Testis (tissue), 2 donors: ENCODE measurements at regions not wholly inside any gene's neighbourhood (a gene's known extent, or its start where the extent isn't known, plus 50 kb on each side); places are given as distances from the start of the nearest gene placed in this dataset.

ENCODE experiments used
- DNase-seq: peaks from one replicate; pipeline ENCODE4 v3.0.0-alpha.2; 2019
- H3K27ac ChIP-seq, 2 donors: fragments of 200-600 bp; sonication (generic); one replicate each; pipeline ENCODE4 v1.5.1; 2019
- H3K27me3 ChIP-seq: fragments of 200-600 bp; sonication (generic); one replicate; pipeline ENCODE4 v1.5.1; 2019
- H3K36me3 ChIP-seq: fragments of 200-600 bp; sonication (generic); one replicate; pipeline ENCODE4 v1.5.1; 2017; ENCODE audit warnings: low read depth; ENCODE audit errors: missing control alignments
- H3K4me1 ChIP-seq: fragments of 200-600 bp; sonication (generic); one replicate; pipeline ENCODE4 v1.5.1; 2019
- H3K4me3 ChIP-seq, 2 donors: fragments of 200-600 bp; sonication (generic); one replicate each; pipeline ENCODE4 v1.5.1; 2017 to 2019
- H3K9me3 ChIP-seq: fragments of 200-600 bp; sonication (generic); one replicate; pipeline ENCODE4 v1.5.1; 2017
- POLR2A ChIP-seq: fragments of 450-650 bp; IDR thresholded peaks from one replicate; pipeline ENCODE4 v1.6.1; 2017; ENCODE audit warnings: antibody characterized with exemption, mild to moderate bottlenecking, moderate library complexity
- WGBS, 2 donors: methylation state at CpG; one replicate each; pipeline ENCODE4 v1.1.5; 2018; 5-methylcytosine and 5-hydroxymethylcytosine counted together
- intact Hi-C: fragments of 100-400 bp; cut with DNase I; formaldehyde crosslinking; loops from one replicate; pipeline ENCODE4 v1.15.1; 2023; ENCODE audit warnings: low total_unique reads
- TF ChIP-seq, protein P1 (sequence below), 3 experiments: fragments of 450-650 bp in 2 of 3; fragments of 200-600 bp in 1 of 3; sonication (generic) in 1 of 3; IDR thresholded peaks; one replicate each; pipeline ENCODE4 v1.5.1; 2016 to 2019; ENCODE audit warnings: antibody characterized with exemption in 3 of 3, mild to moderate bottlenecking in 2 of 3, moderate library complexity in 1 of 3

DNA sequence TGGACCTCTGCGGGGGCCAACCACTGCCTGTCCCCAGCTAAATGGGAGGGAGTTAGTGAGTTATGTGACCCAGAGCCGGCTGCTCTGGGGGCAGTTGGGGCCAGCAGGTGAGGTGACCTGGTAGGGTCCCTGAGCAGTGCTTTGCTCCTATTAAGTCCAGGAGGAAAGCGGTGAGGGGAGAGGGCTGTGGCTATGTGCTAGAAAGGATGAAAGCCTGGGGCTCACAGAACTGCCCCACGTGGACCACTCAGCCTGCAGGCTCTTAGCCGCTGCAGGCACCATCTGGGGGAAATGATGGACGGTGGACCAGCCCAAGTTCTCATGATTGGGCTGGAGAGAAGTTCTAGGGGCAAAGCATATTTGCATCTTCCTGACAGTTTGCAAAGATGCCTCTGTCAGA is 67.6 kb upstream of the ZNF536 start:
- 74 to 89% methylated on average over 6 of the region's 6 CpGs for WGBS, 2 donors
- intact Hi-C loops, result no loop called here

DNA sequence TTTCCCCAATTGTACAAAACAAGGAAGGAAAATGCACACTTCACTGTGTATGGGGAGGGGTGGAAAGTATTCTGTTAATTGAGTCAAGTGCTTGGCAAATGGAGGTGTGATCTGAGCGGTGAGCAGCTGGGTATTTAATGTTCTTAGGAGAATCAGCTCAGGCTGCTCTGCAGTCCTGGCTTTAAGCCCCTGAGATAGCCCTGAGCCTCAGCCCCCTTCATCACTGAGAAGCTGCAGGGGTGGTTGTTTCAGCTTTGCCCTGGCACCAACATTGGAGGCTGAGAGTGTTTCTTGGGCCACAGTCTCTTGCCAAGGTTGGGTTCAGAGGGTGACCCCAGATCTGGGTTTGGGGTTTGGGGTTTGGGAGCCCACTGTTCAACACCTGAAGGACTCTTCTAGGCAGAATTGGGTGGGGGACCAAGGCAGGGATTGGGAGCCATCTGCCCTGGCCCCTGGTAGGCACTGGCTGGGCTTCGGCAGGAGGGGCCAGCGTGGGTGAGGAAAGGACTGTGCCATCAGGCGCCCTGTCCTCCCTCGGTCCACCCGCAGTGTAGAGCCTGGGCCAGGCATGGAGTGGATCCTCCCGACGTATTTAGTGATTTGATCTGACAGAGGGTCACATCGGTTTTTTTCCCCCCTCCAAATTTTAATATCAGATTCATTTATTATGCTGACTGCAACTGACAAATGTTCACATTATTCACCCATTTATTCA is 66.7 kb upstream of the ZNF536 start:
- Histone ChIP-seq H3K27me3 (no peaks in the 10 kb centered on the region), H3K9me3 (no peaks in the 10 kb centered on the region), H3K4me3 (no peak overlapping the region), H3K36me3 (no peaks in the 10 kb centered on the region), H3K4me1 (no peaks in the 10 kb centered on the region), H3K27ac (no peak overlapping the region)
- 80 to 91% methylated on average over 9 of the region's 9 CpGs for WGBS, 2 donors
- DNase-seq, result no peak
- TF ChIP-seq, protein P1, sequence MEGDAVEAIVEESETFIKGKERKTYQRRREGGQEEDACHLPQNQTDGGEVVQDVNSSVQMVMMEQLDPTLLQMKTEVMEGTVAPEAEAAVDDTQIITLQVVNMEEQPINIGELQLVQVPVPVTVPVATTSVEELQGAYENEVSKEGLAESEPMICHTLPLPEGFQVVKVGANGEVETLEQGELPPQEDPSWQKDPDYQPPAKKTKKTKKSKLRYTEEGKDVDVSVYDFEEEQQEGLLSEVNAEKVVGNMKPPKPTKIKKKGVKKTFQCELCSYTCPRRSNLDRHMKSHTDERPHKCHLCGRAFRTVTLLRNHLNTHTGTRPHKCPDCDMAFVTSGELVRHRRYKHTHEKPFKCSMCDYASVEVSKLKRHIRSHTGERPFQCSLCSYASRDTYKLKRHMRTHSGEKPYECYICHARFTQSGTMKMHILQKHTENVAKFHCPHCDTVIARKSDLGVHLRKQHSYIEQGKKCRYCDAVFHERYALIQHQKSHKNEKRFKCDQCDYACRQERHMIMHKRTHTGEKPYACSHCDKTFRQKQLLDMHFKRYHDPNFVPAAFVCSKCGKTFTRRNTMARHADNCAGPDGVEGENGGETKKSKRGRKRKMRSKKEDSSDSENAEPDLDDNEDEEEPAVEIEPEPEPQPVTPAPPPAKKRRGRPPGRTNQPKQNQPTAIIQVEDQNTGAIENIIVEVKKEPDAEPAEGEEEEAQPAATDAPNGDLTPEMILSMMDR (IDR thresholded peaks at IDR 0.05), result no peak
- TF ChIP-seq POLR2A, result no peak
- intact Hi-C loops, result no loop called here

More for the DNA sequence above, 67.6 kb upstream of the ZNF536 start:
- no peaks in the 10 kb centered on the region for H3K27me3 ChIP-seq
- H3K36me3 ChIP-seq, result no peaks in the 10 kb centered on the region
- TF ChIP-seq, protein P1 (IDR thresholded peaks at IDR 0.05), result no peak
- no peak for TF ChIP-seq POLR2A
- no peaks in the 10 kb centered on the region for H3K4me1 ChIP-seq
- no peak for DNase-seq
- no peak overlapping the region for H3K27ac ChIP-seq
- H3K9me3 ChIP-seq, result no peaks in the 10 kb centered on the region
- no peak overlapping the region for H3K4me3 ChIP-seq

DNA sequence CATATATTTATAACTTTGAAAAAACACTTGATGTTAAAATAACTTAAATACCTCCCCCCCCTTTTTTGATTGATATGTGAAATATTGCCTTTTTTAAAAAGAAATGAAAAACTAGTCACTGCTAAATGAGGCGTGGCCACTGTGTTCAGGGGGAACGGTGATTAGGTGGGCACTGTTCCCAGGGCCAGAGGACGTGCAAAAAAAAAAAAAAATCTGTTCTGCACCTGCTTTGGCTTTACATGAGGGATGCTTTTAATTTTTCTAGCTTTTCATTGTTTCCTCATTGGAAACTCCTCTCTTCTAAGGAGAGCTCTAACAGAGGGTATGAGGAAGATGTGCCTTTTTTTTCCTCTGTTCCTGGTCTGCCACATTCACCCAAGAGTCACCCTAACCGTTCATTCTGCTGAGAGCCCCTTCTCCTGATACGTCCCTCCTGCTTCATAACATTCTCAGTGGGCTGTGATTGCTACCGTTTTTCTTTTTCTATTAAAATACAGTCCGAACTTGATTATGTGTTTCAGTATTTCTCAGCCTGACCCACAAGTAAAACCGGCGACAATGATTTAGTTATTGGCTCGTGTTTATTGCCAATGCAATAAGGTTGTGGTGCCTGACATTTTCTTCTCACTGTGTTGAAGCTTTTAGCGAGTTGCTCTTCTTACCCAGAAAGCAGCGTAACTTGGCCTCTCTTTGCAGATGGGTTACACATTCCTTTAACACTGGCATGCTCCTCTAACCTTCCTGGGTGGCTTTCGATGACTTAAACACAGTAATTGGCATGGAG is 64.8 kb upstream of the ZNF536 start:
- DNase-seq, result no peak
- H3K36me3 ChIP-seq, result no peaks in the 10 kb centered on the region
- H3K4me1 ChIP-seq, result no peaks in the 10 kb centered on the region
- no peaks in the 10 kb centered on the region for H3K27me3 ChIP-seq
- TF ChIP-seq POLR2A, result no peak
- TF ChIP-seq, protein P1 (IDR thresholded peaks at IDR 0.05), result no peak
- 64 to 73% methylated on average over 13 of the region's 13 CpGs for WGBS, 2 donors
- H3K9me3 ChIP-seq, result no peaks in the 10 kb centered on the region
- intact Hi-C loops, result no loop called here
- H3K4me3 ChIP-seq, result no peak overlapping the region
- no peak overlapping the region for H3K27ac ChIP-seq

DNA sequence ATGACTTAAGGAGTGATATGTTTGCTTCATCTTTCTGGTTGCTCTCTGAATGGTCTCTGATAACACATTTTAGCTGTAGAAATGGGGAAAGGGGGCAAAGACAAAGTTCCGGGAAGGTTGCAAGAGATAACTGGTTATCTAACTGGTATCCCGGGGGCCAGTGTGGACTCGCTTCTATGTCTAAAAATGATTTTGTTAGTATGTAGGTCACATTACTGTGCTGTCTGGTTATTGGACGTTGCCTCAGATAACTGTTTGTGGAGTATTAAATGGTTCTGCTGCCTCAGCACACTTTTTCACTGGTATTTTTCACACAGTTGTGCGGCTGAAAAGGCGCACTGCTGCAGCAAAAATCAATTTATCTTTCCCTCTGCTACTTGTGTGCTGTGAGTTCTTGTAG is 63.0 kb upstream of the ZNF536 start:
- Histone ChIP-seq H3K27ac (no peak overlapping the region), H3K4me1 (no peaks in the 10 kb centered on the region), H3K27me3 (no peaks in the 10 kb centered on the region), H3K9me3 (no peaks in the 10 kb centered on the region), H3K36me3 (no peaks in the 10 kb centered on the region), H3K4me3 (no peak overlapping the region)
- no peak for DNase-seq
- no peak for TF ChIP-seq POLR2A
- TF ChIP-seq, protein P1 (IDR thresholded peaks at IDR 0.05), result no peak
- intact Hi-C loops, result no loop called here
- WGBS, 2 donors, result 64 to 76% methylated on average over 6 of the region's 6 CpGs
